GM21515 (cell line): ENCODE measurements at regions not wholly inside any gene's neighbourhood (a gene's known extent, or its start where the extent isn't known, plus 50 kb on each side); places are given as distances from the start of the nearest gene placed in this dataset.

ENCODE experiments used
- ATAC-seq: cut with Tn5 transposase; IDR thresholded peaks from one replicate; pipeline ENCODE4 v1.9.1; 2021; ENCODE audit not compliant: unreplicated experiment

DNA sequence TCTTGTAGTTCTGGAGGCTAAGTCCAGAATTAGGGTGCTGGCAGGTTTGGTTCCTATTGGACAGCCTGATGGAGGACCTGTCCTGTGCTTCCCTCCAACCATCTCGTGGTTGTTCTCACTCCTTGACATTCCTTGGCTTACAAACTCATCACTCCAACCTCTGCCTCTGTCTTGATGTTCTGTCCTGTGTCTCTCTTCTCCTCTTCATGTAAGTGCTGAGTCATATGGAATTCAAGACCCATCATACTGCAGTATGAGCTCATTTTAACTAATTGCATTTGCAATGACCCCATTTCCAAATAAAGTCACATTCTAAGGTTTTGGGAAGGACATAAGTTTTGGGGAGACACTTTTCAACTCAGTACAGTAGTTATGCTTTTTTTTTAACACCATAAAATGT, 374.7 kb downstream of the TRIB2 start:
- no peak for ATAC-seq

DNA sequence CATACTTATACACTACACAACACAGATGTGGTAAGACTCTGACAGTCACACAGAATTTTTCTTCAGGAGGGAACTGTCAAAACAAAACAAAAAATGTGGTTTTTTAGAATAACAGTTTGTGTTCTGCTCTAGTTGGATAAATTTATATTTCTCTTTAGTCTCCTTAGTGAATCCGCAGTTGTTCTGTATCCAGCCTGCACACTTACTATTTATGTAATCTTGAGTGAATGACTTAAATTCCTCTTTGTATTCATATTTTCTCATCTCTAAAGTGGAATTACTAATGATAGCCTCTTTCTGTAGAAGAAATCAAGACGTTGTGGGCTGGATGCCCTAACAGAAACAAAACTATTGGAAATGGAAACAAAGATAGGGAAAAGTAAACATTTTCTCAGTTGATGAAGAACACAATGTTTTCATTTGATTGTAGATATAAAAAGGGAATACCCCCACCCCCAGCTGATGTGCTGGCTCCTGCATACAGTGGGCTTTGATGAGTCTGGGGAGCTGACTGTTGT, 375.2 kb downstream of the TRIB2 start:
- no peak for ATAC-seq

DNA sequence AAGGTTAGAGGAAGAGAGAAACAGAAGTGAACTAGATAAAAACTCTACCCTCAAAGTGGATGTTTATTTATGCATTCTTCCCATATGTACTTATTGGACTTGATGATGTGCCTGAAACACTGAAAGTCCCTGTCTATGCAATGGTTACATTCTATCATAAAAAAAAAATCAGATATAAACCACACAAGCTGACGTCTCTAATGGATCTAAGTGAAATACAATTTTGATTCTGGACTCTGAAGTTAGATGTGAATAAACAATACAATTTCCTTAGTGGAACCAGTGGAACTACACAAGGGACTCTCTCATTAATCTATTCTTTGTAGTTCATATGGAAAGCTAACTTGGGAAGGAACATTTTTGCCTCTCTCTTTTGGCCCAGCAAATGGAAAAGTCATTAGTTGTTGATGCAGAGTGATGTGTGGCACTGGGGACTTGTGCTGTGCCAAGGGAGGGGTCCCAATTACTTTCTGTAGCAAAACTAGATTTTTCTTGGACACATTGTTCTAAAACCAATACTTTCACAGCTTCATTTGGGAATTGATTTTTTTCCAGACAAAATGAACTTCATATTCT, 376.8 kb downstream of the TRIB2 start:
- ATAC-seq = no peak

DNA sequence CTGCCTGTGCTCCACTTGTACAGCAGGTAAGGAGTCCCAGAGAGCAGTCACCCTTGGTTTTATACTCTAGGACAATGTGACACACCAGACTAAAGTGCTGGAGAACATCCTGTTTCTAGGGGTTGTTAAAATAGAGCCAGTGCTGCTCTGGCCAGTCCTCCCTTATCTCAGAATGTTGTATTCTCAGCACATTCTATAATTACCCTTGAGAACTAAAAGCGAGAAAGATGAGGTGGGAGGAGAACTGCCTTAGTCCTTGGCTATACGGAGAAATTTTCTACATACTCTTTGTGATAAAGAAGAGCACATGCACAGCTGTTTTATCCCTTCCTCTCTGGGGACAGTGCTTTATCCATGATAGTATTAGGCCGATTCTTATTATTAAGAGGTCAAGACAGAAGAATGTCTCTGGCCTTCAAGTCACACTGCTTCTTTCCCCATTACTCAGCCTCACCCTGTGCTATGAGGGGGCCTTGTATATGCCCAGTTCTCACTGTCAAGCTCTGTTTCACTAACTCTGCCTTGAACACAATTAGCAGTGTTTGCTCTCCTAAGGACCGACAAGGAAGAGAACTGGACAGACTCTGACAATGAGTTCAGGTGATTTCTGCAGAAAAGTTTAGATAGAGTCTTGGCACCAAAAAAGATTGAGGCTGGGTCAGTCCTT, 385.8 kb downstream of the TRIB2 start:
- ATAC-seq = no peak

DNA sequence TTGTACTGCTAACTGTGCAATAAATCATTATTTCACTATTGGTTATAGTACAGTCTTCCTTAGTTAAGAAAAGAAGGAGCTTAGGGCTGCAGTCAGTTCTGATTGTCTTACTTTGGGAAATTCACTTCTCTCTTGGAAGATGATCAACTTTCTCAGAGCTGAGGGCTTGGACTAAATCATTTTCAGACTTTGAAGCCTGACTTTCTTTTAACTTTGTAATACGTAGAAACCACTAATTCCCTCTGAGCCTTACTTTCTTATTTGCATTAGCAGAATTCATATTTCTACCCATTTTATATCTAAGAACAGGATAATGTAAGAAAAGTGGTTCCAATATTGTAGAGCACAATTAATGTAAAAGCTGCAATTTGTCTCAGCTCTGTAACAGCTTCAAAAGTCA, 386.4 kb downstream of the TRIB2 start:
- no peak for ATAC-seq

DNA sequence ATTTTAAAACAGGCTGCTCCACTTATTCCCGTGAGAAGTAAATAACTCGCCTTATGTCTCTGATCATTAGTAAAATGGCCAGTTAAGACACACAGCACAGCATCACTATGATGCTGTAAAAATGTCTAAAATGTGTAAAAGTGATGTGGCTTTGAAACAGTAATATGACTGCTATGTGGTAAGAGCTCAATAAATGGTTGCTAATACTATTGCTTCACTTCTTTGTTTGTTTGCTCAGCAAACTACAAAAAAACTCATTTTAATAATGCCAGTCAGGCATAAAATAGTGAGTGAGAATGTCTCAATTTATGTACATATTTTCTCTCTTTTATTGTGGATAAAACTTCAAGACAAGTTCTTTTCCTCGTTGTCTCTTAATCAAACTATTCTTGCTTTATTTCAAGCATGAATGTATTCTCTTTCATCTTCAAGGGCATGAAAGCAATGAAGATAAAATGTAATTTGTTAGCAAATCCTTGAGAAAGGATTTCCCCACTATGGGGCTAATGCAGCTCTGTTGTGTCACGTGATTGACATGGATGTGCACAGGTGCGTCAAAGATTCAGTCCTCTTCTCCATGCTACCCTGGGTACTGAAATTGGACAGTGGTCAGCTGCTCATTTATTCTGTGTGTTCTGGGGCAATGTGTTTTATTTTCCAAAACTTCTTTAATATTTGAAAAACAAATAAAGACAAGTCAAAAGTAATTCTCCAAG, 387.2 kb downstream of the TRIB2 start:
- ATAC-seq = no peak

DNA sequence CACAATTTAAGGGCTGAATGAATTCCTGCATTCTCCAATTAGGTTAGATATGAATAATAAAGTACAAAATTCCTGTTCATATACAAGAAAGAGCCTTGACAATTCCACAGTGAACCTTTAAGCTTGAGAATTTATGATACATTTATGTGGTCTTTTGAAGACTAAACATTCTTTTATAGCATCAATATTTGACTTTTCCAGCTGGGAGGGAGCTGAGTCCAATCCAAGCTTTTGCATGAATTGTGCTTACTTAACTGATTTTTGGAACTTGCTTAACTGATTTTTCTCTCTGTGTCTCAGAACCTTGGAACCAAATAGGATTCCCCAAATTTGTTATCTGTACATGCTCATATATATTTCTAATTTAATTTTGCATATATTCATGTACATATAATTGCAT, 388.0 kb downstream of the TRIB2 start:
- ATAC-seq = no peak

DNA sequence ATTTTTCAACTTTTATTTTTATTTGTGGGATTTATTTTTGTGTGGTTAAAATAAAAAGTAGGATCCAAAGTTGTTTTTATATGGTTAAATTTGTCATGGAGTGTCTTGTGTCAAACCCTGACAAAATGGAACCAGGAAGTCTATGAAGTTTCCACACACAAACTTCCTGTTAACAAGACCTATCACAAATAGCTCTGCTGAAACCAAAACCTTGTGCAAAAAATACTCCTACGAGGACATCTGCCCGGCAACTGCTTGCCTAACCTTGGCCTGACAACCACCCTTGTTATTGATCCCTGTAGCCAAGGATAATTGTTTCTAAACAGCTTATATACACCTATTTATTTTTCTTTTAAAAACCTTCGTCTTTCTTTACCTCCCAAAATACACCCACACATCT, 389.6 kb downstream of the TRIB2 start:
- no peak for ATAC-seq

DNA sequence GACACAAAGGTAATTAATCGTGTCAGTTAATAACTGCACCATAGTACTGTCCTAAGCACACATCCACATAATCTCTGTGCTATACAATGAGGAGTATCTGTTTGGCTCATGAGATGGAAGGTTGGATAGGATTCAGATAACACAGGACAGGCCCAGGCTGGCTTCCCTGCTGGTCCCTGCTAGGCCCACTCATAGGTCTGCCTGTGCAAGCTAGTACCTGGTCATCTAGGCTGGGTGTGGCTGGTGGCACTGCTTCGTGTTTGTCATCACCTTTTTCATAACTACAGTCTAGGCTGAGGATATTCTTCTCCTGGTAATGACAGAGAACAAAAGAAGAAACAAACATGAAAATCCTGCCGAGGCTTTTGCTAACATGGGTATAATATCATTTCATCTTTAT, 392.8 kb downstream of the TRIB2 start:
- no peak for ATAC-seq

DNA sequence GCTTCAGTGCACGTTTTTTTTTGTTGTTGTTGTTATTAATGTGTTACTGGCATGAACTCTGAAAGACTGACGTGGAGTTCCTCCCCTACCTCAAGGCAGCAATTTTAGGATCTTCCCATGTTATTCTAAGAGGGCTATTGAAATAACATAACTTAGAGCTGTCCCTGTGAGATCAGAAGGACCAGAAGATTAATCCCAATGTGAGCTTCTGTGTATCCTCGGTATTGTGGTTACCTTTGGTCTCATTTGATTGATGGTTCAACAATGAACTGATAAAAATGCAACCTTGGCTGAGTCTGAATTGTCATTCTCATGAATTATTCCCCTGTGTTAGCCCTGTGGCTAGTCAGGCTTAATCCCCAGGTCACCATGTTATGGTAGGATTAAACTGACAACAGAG, 394.1 kb downstream of the TRIB2 start:
- ATAC-seq = no peak

DNA sequence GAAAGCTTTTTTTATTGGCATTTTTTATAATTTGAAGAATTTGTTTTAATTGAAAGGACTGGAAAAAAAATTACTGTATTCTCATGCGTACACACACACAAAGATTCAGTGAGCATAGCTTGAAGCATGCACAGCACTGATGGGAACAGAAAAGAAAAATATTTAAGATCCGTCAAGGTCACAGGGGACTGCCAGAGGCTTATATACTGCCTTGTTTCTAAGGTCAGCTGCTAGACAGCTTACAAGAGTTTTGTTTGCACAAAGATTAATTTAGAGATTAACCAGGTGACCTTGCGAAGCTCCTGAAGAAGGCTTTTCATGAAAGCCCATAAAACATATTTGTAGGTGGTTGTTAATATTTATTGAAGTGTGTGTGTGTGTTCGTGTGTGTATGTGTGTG, 396.3 kb downstream of the TRIB2 start:
- no peak for ATAC-seq

DNA sequence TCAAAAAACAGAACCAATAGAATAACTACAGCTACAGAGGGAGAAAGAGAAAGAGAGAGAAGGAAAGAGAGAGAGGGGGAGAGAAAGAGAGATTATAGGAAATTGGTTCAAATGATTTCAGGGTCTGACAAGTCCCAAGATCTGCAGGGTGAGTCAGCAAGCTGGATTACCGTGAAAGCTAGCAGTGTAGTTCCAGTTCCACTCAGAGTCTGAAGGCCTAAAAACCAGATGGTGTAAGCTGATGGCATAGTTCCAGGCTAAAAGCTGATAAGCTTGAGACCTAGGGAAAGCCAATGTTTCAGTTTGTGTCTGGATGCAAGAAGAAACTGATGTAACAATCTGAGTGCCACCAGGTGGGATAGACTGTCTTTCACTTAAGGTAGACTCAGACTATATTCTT, 397.7 kb downstream of the TRIB2 start:
- no peak for ATAC-seq

DNA sequence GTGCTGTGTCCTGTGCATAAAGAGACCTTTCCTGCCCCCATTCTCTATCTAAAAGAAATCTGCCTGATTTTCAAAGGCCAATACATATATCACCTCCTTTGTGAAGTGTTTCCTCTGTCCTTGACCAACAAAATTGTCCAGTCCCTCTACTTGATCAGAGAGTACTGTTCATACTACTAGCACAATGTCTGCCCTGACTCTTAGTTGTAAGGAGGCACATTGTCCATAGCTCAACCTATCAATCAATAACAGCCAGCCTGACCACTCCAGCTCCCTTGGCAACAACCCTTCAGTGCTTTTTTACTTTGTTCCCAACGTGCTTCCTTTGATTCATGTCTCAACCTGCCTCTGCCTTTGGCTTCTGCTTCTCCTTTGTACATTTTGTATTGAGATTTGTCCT, 398.9 kb downstream of the TRIB2 start:
- ATAC-seq = no peak

DNA sequence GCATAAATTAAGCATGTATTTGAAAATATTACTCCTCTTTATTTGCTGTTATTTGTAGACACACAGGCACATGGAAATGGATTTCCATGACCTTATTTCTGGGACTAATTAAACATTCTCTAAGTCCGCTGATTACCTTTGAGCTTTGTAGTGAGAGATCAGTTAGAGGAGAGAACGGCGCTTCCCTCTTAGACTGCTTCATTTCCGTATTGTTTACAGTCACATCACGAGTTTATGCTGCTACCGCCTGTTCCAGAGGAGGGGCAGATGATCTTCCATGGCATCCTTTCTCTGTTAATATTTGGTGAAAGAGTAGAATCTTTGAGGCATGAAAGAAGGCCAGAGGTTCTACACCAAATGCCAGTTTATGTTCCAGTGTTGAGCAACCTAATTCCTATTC, 404.4 kb downstream of the TRIB2 start:
- no peak for ATAC-seq

DNA sequence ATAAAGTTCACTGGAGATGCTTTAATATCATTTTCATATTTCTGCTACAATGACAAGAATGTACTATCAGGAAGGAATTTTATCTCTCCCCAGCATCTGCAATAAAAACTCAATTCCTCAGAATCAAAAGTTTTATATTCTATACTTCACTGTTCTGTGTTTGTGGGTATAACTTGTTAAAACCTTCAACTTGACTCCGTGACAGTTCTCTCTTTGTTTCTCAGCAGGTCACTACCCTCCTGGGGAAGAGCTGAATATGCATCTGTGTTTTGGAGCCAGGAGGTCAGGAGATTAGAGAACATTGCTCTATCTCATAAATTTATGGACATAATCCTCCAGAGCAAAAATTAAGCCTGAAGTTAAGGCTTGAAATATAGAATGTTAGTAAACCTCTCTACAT, 411.4 kb downstream of the TRIB2 start:
- no peak for ATAC-seq

DNA sequence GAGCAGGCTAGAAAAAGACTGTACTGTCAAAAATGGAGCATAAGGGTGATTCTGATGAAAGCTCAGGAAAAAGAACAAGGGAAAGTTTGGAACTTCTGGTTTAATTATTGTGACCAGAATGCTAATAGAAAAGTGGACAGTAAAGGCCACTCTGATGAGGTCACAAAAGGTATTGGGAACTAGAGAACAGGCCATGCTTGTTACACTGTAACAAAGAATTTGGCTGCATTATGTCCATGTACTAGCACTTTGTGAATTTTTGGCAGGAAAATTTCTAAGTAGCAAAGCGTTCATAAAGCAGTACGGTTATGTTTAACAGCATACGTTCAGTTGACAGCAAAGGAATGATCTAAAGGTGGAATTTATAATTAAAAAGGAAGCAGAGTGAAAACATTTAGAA, 418.6 kb downstream of the TRIB2 start:
- no peak for ATAC-seq

DNA sequence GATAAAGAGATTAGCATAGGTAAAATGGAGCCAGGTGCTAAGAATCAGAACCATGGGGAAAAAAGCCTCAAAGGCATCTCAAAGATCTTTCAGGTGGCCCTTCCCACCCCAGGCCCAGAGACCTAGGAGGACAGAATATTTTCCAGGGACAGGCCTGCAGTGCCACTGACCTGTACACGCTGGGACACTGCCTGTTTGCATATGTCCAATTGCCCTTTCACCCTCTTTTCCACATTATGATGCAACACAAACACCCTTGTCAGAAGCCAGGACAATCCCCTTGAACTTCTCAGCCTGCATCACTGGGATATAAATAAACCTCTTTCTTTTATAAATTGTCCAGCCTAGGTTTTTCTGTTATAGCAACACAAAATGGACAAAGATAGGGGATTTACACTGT, 419.1 kb downstream of the TRIB2 start:
- no peak for ATAC-seq

DNA sequence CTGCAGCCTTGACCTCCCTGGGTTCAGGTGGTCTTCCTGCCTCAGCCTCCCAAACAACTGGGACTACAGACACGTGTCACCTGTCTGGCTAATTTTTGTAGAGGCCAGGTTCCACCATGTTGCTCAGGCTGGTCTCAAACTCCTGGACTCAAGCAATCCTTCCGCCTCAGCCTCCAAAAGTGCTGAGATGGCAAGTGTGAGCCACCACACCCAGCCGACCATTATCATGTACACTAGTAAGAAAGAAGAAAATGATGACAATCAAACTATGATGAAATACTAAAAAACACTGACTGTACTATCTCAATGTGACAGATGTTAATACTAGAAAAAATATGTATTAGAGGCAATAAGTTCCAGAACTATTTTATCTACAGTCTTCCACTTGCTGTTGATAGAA, 420.9 kb downstream of the TRIB2 start:
- no peak for ATAC-seq

DNA sequence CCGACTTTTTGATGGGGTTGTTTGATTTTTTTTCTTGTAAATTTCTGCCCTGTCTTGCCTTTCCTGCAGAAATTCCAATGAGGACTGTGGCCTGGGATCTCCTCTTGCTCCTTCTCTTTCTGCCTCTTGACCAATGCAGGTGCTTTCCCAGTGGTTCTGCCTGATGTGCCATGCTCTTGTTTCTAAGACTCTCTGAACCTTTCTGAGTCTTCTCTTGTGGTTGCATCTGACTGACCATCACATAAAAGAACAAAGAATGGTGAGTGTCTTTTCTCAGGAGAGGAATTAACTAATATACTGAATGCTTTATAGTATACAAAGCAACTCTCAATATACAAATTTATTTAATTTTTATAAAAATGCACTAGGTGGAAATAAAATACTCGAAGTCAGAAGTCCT, 424.6 kb downstream of the TRIB2 start:
- no peak for ATAC-seq

DNA sequence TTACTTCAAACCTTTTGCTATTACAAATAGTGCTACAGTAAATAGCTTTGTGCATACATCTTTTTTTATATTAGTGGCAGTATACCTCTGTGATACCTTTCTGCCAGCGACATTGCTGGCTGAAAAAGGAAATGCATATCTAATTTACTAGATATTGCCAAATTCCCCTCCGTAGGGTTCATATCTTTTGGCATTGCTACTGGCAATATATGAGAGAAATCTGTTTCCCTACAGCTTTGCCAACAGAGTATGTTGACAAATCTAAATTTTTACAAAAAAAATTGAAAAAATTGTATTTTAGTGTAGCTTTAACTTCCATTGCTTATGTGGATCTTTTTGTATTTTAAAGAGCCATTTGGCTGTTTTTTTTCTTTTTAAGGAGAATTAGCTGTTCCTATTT, 426.7 kb downstream of the TRIB2 start:
- no peak for ATAC-seq

DNA sequence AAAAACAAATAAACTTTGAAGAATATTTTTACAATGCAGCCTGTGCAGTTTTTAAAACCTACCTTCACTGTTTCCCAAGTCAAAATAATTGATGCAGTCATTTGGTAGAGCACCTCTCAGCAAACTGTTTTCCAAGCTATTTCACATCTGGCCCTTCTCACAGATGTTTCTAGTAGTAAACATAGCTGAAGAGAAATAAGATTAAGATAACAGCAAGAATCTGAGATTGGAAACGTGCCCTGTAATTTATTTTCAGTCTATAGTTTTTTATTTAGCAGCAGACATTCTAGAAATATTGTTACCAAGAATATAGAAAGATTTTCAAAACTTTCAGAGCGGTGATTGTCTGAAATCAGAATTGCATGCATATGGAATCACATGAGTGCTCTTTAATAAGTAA, 440.2 kb downstream of the TRIB2 start:
- ATAC-seq = no peak

DNA sequence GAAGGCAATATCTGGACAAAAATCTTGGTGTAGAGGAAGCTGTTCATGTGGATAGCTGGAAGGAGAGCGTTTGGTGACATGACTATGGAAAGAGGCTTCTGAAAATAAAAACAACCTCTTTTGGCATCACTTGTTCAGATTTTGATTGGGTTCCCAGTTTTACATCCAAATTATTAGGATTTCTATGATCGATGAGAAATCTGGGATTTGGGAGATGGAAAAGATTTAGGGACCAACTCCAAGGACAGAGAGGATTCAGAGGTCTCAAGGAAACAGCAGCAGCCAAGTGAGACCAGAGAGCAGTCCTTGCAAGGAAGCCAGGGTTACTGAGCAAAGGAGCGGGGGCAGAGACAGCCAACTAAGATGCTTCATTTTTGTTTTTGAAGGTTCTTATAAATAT, 441.7 kb downstream of the TRIB2 start:
- ATAC-seq = no peak
